ENCODE measurements at regions not wholly inside any gene's neighbourhood (a gene's known extent, or its start where the extent isn't known, plus 50 kb on each side); places are given as distances from the start of the nearest gene placed in this dataset.
"Not testable (repeated sequence)": the region's sequence is repeated elsewhere in the genome, so short reads cannot be mapped to it uniquely, and the experiment has no call there.

DNA sequence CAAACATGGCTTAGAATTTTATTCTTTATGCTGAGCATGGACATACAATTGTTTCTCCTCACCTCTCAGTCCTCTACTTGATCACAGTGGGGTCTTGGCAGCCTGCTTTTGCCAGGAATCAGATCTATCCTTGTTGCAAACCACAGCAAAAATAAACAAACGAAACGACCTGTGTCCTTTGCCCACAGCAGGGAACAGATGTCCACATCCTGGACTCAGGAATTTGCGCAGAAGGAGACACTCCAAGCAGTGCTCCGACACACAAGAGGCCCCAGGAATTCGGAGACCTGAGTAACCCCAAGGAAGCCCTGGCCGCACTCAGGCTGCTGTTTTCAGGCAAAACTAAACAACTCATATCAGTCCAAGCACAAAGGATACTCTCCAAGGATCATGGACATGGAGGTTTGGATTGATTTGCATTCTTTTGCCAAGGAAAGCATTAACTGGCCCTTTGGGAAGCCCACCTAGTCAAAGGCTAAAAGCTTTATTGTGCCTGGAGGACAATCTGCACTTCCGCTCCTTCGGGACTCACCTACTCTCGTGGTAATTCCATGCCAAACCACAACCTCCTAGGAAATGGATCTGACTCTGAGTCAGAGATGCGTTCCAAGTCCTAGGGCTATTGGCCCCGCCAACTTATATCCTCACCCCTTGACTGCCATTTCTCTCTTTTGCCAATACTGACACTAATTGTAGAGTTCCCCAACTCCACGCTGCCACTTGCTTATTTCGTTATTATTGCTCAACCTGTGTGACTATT lies 271.1 kb upstream of the CDH11 start:
- DNase-seq, result no peak

GRCh38 chr16:65388592-65388991 lies 266.7 kb upstream of the CDH11 start:
- no peak for DNase-seq

GRCh38 chr16:65386672-65387071 lies 264.8 kb upstream of the CDH11 start:
- DNase-seq, result no peak

GRCh38 chr16:65384441-65384840 lies 262.6 kb upstream of the CDH11 start:
- DNase-seq, result no peak

DNA sequence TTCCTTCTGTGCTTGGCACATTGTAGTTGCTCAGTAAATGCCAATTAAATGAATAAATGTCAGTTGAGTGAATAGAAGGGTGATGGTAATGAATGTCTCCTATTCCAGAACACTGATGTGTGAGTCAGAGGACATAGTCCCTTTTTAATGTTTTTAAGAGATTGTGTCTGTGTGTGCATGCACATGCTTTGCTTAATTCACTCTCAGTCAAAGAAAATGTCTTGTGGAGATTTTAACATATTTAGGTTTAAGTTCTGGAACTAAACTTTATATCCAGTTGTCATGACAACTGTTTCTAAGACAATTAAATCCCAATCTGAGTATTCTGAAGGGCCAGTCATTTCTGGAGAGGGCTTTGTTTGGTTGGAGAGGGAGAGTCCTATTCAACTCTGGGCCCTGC lies 255.3 kb upstream of the CDH11 start:
- no peak for DNase-seq

- no peak for DNase-seq
Observed at GRCh38 chr16:65376601-65377000, 254.7 kb upstream of the CDH11 start.

DNA sequence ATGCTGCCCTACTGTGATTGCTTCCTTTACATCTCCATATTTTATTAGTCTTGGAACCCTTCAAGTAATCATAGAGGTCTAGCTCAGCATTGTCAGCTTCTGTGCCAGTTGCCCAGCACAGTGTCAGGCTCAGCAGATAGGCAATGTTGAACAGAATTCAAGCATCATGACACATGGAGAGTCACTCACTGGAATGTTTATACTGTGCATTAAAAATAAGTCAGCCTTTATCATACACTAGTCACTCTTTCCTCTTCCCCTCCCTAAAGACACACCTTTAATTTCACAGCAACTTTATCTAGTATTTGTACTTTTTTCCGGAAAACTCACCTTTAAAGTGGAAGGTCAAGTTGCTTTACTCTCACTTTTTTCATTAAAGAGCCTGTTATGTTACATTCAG lies 253.8 kb upstream of the CDH11 start:
- DNase-seq, result no peak

DNA sequence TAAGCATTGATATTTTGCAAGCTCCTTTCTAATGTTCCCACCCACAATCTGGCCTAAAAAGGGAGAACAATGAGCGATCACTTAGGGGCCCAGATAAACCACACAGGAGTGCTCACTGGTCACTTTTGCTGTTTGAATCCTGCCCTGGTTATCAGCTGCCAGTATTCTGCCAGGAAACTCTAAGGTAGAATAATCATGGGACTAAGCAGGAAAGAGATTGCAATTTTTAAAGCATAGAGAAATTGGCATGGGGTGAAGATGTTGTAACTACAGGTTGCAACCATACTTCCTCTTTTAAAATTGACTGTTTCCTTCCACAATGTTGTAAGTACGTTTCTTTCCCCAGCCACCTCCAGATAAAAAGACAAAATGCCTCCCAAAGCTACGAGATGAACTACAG lies 251.2 kb upstream of the CDH11 start:
- DNase-seq, result no peak

- DNase-seq, result no peak
Observed at GRCh38 chr16:65372171-65372570, 250.3 kb upstream of the CDH11 start.

GRCh38 chr16:65365732-65366715 lies 244.2 kb upstream of the CDH11 start:
- no peak for DNase-seq

GRCh38 chr16:65356721-65357120 lies 234.9 kb upstream of the CDH11 start:
- DNase-seq, result not testable (repeated sequence)

DNA sequence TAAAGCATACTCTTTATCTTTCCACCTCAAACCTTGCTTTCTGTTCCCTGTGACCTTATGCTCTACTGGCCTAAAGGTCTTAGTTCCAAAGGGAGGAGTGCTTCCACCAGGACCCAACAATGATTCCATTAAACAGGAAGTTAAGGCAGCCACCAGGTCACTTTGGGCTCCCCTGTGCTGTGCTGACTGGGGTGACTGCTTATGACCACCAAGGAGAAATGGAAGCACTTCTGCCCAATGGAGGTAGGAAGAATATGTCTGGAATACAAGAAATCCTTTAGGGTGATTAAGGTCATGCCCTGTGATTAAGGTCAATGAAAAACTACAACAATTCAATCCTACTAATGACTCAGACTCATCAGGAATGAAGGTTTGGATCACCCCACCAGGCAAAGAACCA lies 233.8 kb upstream of the CDH11 start:
- DNase-seq, result no peak

GRCh38 chr16:65353183-65353582 lies 231.3 kb upstream of the CDH11 start:
- no peak for DNase-seq

- no peak for DNase-seq
Observed at GRCh38 chr16:65349626-65350025, 227.8 kb upstream of the CDH11 start.

GRCh38 chr16:65343556-65343955 lies 221.7 kb upstream of the CDH11 start:
- no peak for DNase-seq

DNA sequence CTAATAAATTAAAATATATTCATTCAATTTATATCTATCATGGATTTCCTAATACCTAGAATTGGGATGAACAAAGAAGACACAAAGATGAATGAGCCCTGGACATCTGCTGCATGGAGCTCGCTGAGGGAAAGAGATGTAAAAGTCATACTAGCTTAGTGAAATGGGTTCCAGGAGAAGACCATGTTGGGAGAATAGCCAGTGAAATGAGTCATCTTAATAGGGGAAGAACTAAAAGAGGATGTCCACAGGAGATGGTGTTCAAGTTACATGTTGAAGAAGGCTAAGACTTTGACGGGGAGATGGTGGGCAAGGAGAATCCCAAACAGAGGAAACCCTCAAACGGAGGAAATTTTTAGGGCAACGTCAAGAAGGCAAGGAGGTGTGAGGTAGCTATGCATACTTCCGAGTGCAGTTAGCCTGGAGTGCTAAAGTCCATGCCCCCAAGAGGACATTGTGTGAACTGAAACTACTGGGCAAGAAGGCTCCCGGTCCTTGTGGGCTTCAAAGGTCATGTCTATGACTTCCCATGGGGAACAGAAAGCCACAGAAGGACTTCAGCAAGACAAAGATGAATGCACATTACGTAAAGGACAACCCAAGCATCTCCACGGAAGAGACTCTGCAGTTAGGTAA lies 220.5 kb upstream of the CDH11 start:
- no peak for DNase-seq

DNA sequence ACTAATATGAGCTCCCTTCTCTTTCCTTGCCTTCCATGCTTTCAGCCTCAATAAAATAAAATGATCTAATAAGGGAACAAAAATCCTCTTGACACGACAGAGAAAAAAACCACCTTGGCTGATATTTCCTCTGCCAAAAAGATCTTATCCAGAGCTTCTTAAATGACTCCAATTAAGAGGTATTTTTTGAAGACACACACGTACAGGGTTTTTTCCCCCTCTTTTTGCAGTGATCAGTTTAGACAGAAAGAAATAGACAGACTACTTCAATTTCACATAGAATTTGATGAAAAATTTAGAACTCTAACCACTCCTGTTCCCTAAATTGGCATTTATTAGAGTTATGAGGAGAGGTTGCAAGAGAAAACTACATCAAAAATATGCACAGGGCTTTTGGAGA lies 217.2 kb upstream of the CDH11 start:
- no peak for DNase-seq

DNA sequence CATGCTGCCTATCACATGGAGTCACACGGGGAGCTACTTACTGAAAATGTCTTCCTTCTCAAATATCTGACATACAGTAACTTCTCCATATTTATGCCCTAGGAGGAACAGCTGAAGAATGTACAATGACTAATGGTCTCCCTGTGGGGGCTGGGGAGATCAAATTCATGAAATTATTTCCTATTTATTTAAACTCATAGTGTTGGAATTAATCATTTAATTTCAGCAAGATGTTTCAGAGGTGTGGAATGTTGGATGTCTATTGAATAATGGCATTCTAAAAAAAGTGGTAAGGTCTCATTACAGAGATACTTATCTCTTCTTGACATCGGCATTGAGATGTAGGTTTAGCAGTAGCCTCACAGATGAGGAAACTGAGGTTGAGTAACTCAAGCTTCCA lies 214.3 kb upstream of the CDH11 start:
- no peak for DNase-seq

GRCh38 chr16:65334081-65334480 lies 212.2 kb upstream of the CDH11 start:
- no peak for DNase-seq

DNA sequence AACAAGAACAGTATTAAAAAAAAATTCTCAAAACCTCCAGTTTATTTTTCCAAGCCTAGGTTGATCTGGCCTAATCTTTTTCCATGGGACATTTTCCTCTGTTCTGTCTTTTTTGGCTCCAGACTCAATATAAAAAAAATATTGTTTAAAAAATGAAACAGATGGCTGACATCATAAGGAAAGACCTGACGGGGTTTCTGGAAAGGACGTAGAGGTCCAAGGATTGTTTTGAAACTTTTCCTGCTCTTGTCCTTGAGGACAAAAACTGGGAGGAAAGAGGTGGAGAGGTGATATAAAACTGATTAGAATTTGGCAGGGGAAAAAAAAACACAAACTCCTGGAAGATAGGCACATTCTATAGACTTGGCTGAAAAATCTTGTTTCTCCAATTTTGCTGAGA lies 211.4 kb upstream of the CDH11 start:
- DNase-seq, result no peak

- no peak for DNase-seq
Observed at GRCh38 chr16:65327346-65327745, 205.5 kb upstream of the CDH11 start.

DNA sequence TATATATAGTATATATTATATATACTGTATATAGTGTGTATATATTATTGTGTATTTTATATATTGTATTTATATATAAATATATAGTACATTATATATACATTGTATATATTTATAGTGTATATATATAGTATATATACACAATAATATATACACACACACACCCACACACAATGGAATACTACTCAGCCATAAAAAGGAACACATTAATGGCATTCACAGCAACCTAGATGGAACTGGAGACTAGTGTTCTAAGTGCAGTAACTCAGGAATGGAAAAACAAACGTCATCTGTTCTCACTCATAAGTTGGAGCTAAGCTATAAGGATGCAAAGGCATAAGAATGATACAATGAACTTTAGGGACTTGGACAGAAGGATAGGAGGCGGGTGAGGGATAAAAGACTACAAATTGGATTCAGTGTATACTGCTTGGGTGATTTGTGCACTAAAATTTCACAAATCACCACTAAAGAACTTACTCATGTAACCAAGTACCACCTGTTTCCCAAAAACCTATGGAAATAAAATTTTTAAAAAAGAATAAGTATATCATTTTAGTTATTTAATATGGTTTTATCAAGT lies 201.9 kb upstream of the CDH11 start:
- DNase-seq, result no peak

GRCh38 chr16:65319621-65320231 lies 197.9 kb upstream of the CDH11 start:
- DNase-seq, result no peak
